ENCODE measurements at regions not wholly inside any gene's neighbourhood (a gene's known extent, or its start where the extent isn't known, plus 50 kb on each side); places are given as distances from the start of the nearest gene placed in this dataset.

- TF ChIP-seq POLR2AphosphoS5 (IDR thresholded peaks at IDR 0.05; ENCODE audit: low read length) (no peak), CTCF (IDR thresholded peaks at IDR 0.05 in 2 of 3, conservative IDR thresholded peaks at IDR 0.05 in 1 of 3; ENCODE audit: control insufficient read depth in 2 of 3, extremely low read depth in 1 of 3, insufficient read depth in 1 of 3, low read depth in 3 of 3, low read length in 3 of 3) (no peak), MAX (IDR thresholded peaks at IDR 0.05; ENCODE audit: low read depth, low read length) (no peak), NFYB (IDR thresholded peaks at IDR 0.05; ENCODE audit: insufficient read depth, low read depth, low read length) (no peak), RELB (IDR thresholded peaks at IDR 0.05; ENCODE audit: low read depth) (no peak)
These were observed 100.9 kb upstream of the C7orf33 start for GRCh38 chr7:148489678-148490077.

Data from GM12878 (cell line).